ENCODE measurements at regions not wholly inside any gene's neighbourhood (a gene's known extent, or its start where the extent isn't known, plus 50 kb on each side); places are given as distances from the start of the nearest gene placed in this dataset.

GRCh38 chr4:53951414-53951813 is 113.0 kb downstream of the CHIC2 start:
- no peak for TF ChIP-seq EP300 (conservative IDR thresholded peaks at IDR 0.05; ENCODE audit: poor library complexity, severe bottlenecking)
- no peak for TF ChIP-seq CTCF (IDR thresholded peaks at IDR 0.05; ENCODE audit: poor library complexity, severe bottlenecking)
- TF ChIP-seq EZH2 (IDR thresholded peaks at IDR 0.05; ENCODE audit: borderline replicate concordance, insufficient read depth, low read length, poor library complexity, severe bottlenecking) = no peak
- TF ChIP-seq RAD21 (conservative IDR thresholded peaks at IDR 0.05) = no peak
- no peak for TF ChIP-seq TAF1 (IDR thresholded peaks at IDR 0.05; ENCODE audit: low read depth)
- TF ChIP-seq POLR2AphosphoS5 (IDR thresholded peaks at IDR 0.05) = no peak
- no peak for TF ChIP-seq SMC3 (conservative IDR thresholded peaks at IDR 0.05; ENCODE audit: poor library complexity)
- TF ChIP-seq REST (IDR thresholded peaks at IDR 0.05; ENCODE audit: borderline replicate concordance) = no peak
